ENCODE measurements at regions not wholly inside any gene's neighbourhood (a gene's known extent, or its start where the extent isn't known, plus 50 kb on each side); places are given as distances from the start of the nearest gene placed in this dataset.

DNA sequence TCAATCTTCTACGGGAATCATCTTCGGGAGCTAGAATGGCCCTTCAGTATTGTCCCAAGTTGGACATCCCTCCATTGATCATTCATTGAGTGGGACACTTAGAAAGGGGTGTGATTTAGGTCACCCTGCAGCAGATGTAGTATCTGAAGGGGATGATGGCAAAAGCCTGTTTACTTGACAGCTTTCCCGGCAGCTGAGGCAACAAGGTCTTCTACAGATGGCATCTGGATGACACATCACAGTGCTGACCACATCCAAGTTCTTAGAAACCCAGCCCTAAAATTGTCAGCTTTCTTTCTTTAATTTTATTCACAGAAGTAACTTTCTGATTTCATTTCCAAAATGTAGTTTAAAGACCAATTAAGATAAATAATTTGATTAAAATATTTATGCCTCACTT is 150.3 kb downstream of the AMY1C start:
- no peaks in the 10 kb centered on the region for H3K27me3 ChIP-seq (ENCODE audit: insufficient read depth, low read length, poor library complexity)
- no peaks in the 10 kb centered on the region for H3K79me2 ChIP-seq (ENCODE audit: insufficient read depth, low read length)
- no peak overlapping the region for H2AFZ ChIP-seq (ENCODE audit: low read depth, low read length)
- TF ChIP-seq EZH2 (IDR thresholded peaks at IDR 0.05; ENCODE audit: borderline replicate concordance, low read depth, low read length, severe bottlenecking) (no peak), CTCF (IDR thresholded peaks at IDR 0.05; ENCODE audit: borderline replicate concordance, extremely low read depth, low read length, poor library complexity, severe bottlenecking) (no peak)
- H3K4me3 ChIP-seq (ENCODE audit: low read depth in 1 of 2, low read length in 2 of 2) = no peak overlapping the region
- H3K27ac ChIP-seq (ENCODE audit: low read length) = no peak overlapping the region
- H4K20me1 ChIP-seq (ENCODE audit: insufficient read depth, low read length) = no peaks in the 10 kb centered on the region
- no peaks in the 10 kb centered on the region for H3K36me3 ChIP-seq (ENCODE audit: insufficient read depth, low read length)
- DNase-seq = no peak
- no peak overlapping the region for H3K4me2 ChIP-seq (ENCODE audit: insufficient read depth, low read length)
- H3K9me3 ChIP-seq (ENCODE audit: insufficient read depth, low read length, severe bottlenecking) = no peaks in the 10 kb centered on the region
- no peaks in the 10 kb centered on the region for H3K4me1 ChIP-seq (ENCODE audit: insufficient read depth, low read length)
- H3K9ac ChIP-seq (ENCODE audit: low read depth, low read length) = no peak overlapping the region
- no peak for ATAC-seq (ENCODE audit: insufficient read depth, low read depth)

DNA sequence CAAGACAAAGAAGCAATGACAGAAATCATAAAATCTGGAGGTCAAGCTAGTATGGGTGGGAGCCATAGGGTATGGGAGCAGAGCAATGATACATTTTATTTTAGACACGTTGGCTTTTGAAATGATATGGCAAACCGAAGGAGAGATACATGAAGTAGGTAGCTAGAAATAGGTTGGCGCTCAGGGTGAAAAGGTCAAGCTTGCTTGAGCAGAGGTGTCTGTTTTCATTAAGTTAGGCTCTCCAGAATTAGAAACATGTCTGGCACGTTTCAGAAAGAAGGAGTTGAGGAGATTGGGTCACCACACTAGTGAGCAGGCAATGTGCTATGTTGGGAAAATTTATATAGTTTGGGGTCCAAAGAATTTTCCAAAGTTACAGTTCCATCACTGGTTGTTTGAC is 151.4 kb downstream of the AMY1C start:
- Histone ChIP-seq H3K4me2 (ENCODE audit: insufficient read depth, low read length) (no peak overlapping the region), H2AFZ (ENCODE audit: low read depth, low read length) (no peak overlapping the region), H4K20me1 (ENCODE audit: insufficient read depth, low read length) (no peaks in the 10 kb centered on the region), H3K27ac (ENCODE audit: low read length) (no peak overlapping the region), H3K9me3 (ENCODE audit: insufficient read depth, low read length, severe bottlenecking) (no peaks in the 10 kb centered on the region), H3K79me2 (ENCODE audit: insufficient read depth, low read length) (no peaks in the 10 kb centered on the region), H3K36me3 (ENCODE audit: insufficient read depth, low read length) (no peaks in the 10 kb centered on the region), H3K4me1 (ENCODE audit: insufficient read depth, low read length) (no peaks in the 10 kb centered on the region), H3K4me3 (ENCODE audit: low read depth in 1 of 2, low read length in 2 of 2) (no peak overlapping the region), H3K9ac (ENCODE audit: low read depth, low read length) (no peak overlapping the region), H3K27me3 (ENCODE audit: insufficient read depth, low read length, poor library complexity) (no peaks in the 10 kb centered on the region)
- no peak for DNase-seq
- ATAC-seq (ENCODE audit: insufficient read depth, low read depth) = no peak
- TF ChIP-seq CTCF (IDR thresholded peaks at IDR 0.05; ENCODE audit: borderline replicate concordance, extremely low read depth, low read length, poor library complexity, severe bottlenecking) (no peak), EZH2 (IDR thresholded peaks at IDR 0.05; ENCODE audit: borderline replicate concordance, low read depth, low read length, severe bottlenecking) (no peak)

- H3K27me3 ChIP-seq (ENCODE audit: insufficient read depth, low read length, poor library complexity) = no peaks in the 10 kb centered on the region
Measured at GRCh38 chr1:103905363-103905762, 155.7 kb downstream of the AMY1C start.

More at GRCh38 chr1:103905363-103905762, 155.7 kb downstream of the AMY1C start:
- DNase-seq (no peak), ATAC-seq (ENCODE audit: insufficient read depth, low read depth) (no peak)
- Histone ChIP-seq H3K36me3 (ENCODE audit: insufficient read depth, low read length) (no peaks in the 10 kb centered on the region), H3K27ac (ENCODE audit: low read length) (no peak overlapping the region), H3K4me3 (ENCODE audit: low read depth in 1 of 2, low read length in 2 of 2) (no peak overlapping the region), H2AFZ (ENCODE audit: low read depth, low read length) (no peak overlapping the region), H3K4me2 (ENCODE audit: insufficient read depth, low read length) (no peak overlapping the region), H3K9me3 (ENCODE audit: insufficient read depth, low read length, severe bottlenecking) (no peaks in the 10 kb centered on the region), H3K79me2 (ENCODE audit: insufficient read depth, low read length) (no peaks in the 10 kb centered on the region), H4K20me1 (ENCODE audit: insufficient read depth, low read length) (no peaks in the 10 kb centered on the region), H3K9ac (ENCODE audit: low read depth, low read length) (no peak overlapping the region), H3K4me1 (ENCODE audit: insufficient read depth, low read length) (no peaks in the 10 kb centered on the region)
- TF ChIP-seq CTCF (IDR thresholded peaks at IDR 0.05; ENCODE audit: borderline replicate concordance, extremely low read depth, low read length, poor library complexity, severe bottlenecking) (no peak), EZH2 (IDR thresholded peaks at IDR 0.05; ENCODE audit: borderline replicate concordance, low read depth, low read length, severe bottlenecking) (no peak)
